Central memory CD4-positive, alpha-beta T cell (primary cell): ENCODE measurements at regions not wholly inside any gene's neighbourhood (a gene's known extent, or its start where the extent isn't known, plus 50 kb on each side); places are given as distances from the start of the nearest gene placed in this dataset.

ENCODE experiments used
- DNase-seq: peaks from one replicate; pipeline ENCODE4 v3.0.0; 2022

DNA sequence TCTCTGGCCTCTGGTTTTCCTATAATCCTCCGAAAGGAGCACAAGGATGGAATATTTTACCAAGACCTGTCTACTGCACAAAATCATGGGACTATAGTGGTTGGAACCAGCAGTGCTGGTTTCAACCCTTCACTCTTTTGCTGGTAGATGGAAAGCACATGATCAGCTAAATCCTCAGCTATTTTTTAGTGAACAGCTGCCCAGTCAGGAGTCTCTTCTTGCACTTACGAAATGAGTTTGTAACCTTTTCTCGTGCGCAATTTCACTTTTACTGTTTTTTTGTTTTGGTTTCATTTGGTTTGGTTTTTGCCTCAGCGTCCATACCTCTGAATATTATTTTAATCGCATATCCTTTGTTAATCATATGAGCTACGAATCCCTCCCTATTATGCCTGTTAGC is 418.5 kb upstream of the CPEB2 start:
- no peak for DNase-seq

DNA sequence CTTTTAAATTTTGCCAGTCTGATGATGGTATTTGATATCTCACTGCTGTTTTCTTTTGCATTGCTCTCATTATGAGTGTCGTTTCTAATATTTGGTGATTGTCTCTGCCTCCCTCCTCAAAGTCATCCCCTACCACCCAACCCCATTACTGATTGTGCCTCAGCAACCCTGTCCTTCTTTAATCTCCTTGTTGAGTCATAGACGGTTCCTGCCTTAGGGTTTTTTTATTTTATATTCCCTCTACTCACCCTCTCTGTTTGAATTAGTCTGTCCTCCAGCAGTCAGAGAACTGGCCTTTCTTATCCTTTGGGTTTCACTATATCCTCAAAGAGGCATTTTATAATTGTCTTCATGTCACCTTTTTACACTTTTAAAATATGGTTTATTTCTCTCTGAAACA is 409.3 kb upstream of the CPEB2 start:
- DNase-seq, result no peak

DNA sequence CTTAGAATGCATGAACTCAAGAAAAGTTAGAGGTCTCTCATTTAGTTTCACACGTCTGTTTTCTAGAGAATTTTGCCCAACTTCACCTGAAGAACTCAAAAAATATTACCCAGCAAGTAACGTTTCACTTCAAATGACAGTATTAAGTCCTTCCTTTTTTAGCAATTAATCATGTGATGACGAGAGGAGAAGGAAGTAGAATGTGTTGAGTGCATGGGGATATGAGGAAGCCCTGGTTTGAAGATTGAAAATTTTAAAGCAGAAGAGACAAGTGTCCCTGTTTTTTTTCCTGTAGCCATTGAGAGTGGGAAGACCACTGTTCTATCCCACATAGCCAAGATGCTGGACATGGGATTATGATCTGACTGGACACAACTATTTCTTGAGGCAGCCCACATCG is 406.3 kb upstream of the CPEB2 start:
- no peak for DNase-seq

DNA sequence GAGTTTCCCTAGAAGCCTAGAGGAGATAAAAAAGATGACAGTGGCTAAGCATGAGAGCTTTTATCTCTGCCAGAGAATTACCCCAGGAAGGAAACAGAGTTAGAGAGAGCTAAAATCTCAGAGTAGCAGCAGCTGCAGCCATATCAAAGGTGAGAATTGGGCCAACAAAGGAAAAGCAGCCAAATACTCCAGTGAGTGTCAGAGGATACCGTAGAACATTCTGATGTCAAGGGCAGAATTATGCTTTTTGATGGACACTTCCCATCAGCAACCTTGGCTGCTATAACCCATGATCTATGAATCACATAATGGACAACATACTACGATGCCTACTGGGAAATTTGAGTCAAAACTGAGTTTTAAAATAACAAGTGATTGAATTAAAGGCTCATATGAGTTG is 405.8 kb upstream of the CPEB2 start:
- no peak for DNase-seq

DNA sequence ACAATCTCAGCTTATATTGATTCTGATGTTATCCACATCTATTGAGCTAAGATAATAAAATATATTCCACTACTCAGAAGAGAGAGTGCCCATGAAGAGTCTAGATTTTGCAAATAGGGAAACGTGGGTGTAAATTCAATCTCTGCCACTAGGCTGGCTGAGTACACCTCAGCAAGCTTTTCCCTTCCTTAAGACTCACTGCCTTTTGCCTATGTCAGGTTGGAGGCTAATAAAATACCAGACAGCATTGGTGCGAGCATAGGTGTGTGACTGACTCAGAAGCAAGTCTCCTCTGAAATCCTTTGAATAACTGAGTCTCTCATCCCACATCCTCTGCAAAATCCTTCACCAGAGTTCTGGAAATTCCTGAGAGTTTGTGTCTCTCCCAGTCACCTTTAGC is 405.4 kb upstream of the CPEB2 start:
- DNase-seq, result no peak

DNA sequence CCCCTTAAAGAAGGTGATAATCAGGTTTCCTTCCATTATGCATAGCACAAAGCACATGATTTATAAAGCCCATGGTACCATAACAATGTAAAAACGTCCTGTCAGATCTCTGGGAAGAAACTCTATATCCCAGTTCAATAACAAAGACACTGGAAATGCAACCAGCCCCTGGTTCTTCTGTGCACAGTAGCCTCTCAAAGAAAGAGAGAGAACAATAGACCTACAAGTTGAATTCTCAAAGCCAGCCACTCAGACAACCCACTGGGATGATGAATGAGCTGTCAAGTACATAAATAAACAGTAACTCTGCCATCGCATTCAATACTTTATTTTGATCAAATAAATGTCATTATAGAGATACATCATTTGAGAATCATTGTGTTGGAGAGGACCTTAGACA is 400.1 kb upstream of the CPEB2 start:
- DNase-seq, result no peak

DNA sequence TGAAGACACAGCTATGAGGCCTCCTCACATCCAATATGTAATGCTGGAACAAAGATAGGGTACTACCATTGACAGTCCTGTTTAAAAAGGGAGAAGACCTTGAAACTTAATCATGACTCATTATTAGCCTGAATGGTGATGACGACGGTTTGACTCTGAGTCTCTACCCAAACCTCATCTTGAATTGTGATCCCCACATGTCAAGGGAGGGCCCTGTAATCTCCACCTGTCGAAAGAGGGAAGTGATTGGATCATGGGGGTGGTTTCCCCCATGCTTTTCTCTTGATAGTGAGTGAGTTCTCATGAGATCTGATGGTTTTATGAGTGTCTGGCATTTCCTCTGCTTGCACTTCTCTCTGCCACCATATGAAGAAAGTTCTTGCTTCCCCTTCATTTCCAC is 395.3 kb upstream of the CPEB2 start:
- no peak for DNase-seq

DNA sequence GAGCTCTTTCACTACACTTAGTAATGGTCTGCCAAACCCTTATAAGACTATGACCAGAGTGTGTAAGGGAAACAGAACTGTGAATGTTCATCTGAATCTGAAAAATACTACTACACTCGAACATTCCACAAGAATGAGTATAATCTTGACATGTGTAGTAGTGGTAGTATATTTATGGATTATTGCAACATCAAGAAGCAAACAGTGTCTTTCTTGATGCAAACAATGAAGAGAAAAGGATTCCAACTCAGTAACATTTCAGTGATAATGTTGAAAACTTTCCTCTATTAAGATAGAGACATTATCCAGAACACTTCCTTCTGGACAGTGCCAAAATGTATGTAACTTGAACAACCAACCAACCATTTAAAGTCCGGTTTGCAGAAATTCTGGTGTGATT is 394.7 kb upstream of the CPEB2 start:
- no peak for DNase-seq

DNA sequence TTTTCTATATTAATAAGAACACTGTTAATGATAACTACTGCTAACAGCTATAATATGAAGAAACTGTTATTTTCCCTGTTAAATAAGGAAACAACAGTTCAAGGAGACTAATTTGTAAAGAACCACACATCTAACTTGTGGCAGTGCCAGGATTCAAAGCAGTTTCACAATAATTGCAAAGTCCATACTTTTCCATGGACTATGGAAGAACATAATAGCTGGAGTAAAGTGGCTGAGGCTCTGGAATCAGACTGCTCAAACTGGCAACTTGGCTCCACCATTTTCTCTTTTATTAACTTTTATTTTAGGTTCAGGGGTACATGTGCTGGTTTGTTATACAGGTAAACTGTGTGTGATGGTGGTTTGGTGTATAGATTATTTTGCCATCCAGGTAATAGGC is 393.7 kb upstream of the CPEB2 start:
- DNase-seq, result no peak

DNA sequence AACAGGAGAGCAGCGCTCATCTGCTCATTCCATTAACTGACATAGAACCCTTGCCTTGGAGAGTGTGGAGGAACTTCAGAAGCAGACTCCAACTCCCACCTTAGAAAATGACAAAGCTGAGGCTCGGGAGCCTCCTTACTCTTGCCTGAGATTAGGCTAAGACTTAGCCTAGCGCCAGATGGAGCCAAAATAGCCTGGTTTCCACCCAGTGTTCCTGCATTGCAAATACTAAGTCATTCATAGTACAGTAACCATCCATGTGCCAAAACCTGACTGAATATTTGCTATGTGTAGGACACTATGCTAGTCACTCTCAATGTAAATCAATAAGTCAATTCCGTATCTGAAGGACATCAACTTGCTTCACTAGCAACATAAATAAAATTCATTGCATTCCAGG is 387.4 kb upstream of the CPEB2 start:
- no peak for DNase-seq

DNA sequence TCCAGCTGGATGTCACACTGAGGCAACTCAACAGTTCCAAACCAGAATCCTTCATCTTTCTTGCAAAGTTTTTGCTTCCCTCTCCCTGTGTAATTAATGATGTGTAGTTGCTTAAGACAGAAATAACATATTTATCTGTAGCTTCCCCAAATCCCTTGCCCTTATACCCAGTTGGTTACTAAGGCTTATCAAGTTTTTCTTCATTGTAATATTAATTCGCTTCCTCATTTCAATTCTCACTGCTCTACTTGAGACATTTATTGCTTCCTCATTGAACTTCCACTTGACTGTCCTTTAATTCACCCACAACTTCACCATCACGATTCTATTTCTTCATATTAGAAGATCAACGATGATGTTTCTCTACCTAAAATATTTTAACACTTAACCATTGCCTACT is 386.6 kb upstream of the CPEB2 start:
- DNase-seq, result no peak

DNA sequence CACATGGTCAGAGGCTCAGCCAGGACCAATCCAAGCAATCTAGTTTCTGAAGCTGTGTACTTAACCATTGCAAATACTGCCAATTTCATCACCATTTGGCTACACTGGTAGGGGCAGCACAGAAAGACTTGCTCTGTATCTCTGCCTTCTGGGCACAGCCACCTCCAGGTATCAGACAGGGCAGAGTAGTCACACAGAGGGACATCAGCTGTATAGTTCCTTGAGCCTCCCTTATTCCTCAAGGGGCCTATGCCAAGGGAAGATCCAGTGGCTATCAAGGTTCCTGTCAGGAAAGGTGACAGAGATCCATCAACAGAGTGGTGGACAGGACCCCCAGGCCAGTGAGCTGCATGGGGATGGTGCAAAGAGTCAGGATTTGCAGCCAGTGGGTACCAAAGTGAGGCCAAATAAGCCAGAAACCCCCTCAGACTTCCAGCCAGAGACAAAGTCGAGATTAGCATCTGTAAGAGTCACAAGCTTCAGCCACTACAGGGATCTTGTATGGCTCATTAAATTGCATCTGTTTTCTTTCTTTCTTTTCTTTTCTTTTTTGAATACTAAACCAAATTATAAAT is 381.6 kb upstream of the CPEB2 start:
- no peak for DNase-seq

DNA sequence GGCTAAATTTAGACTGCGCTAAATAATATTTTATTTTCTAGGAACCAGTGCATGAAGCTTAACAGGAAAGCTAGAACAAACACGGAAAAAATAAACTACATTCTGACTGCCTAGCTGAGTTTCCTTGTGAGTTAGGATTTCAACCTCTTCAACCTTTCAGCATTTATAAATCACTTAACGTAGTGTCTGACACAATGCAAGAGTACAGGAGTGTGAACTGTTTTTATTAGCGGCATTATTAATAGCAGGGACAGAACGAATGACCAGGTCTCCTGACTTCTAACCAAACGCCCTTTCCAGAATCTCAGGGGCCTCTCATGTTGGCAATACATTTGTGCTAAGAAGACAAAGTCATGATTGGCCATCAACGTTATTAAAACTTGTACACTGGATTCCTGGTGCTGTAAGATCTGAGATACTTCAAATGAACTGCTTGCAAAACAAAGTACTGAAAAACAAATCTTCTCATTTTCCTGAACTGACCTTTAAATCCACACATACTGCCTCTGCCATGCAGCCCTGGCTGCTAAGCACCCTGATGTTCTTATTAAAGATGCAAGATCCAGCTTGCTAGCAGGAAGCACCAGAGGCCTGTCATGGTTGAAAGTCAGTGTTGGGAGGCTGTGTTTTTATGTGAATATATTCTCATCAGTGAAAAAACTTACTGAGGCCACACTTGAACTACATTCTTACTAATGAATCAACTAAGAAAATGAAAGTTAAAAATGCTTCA is 380.4 kb upstream of the CPEB2 start:
- no peak for DNase-seq

DNA sequence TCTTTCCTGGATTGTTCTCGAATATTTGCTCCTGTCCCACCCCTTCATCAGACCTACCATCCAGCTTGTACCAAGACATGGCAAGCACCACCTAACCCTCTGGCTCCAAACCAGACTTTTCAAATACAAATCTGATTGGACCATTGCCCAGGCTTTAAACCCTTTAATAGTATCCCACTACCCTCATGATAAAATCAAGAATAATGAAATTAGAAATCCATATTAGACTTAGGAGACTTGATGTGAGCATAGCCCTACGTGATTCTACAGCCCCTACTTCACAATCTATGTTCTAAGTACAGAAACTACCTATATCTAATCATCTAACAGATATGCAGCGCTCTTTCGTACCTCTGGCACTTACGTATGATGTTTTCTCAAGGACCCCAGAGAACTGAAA is 375.2 kb upstream of the CPEB2 start:
- no peak for DNase-seq

DNA sequence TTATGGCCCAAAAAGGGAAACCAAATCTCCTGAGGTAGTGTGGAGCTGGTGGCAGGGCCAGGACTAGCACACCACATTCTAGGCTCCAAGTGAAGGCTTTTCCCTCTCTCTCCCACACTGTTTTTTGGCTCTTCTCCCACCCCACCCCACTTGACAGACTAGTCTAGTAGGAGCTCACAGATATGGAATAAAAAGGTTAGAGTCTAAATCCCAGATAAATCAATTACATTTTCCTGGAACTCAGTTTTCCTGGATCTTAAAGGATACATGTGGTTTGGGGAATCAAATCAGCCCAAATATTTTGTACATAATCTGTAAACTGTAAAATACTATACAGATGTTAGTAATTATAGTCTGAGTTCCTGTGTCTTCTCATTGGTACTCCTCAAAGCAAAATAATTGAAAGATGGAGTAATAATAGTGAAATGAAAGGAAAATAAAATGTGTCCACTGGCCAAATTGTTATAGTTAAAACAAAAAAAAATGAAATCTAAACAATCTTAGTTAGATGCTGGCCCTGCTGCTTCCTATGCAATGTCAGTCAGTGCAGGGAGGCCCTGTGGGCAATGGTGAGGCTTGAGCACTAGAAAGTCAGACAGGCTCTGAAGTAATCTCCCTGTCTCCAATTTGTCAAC is 370.4 kb upstream of the CPEB2 start:
- DNase-seq, result no peak

DNA sequence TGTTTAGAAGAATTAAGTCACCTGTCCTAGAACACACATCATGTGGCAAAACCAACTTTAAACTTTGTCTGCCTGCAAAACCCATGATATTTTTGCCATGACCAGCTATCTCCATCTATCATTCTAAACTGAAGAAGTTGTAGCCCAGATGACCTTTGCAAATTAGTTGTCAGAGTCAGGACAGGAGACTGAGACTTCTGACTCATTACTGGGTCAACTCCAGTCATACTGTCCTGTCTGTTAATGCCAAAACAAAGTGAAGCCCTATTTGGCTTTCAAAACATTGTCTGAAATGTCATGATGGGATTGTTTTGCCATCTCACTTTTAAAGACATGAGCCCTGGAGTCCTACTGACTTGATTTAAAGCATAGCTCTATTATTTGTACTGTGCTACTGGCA is 365.7 kb upstream of the CPEB2 start:
- DNase-seq, result no peak

DNA sequence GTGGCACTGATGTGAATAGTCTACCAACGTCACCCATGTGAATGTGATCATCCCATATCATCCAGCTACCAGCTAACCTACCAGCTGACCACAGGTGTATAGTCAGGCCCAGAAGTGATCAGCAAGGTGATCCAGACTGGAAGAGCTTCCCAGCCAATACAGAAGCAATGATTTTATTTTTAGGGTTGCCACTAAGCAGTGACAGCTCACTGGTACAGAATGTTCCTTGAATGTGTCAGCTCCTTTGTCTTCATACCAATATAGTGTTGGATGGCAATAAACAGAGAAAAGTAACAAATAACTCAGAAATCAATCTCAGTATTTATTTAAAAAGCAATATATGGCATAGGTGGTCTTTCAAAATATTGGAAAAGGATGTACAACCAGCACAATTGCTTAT is 361.8 kb upstream of the CPEB2 start:
- DNase-seq, result no peak

DNA sequence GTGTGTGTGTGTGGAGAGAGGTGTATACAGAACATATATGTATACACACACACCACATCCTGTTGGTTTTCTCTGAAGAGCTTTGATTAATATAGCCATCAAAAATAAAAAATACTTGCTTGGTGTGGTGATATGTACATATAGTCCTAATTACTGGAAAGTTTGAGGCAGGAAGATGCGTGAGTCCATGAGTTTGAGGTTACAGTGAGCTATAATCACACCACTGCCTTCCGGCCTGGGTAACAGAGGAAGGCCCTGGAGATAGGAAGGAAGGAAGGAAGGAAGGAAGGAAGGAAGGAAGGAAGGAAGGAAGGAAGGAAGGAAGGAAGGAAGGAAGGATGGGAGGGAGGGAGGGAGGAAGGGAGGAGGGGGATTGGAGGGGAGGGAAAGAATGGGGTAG is 360.4 kb upstream of the CPEB2 start:
- no peak for DNase-seq

DNA sequence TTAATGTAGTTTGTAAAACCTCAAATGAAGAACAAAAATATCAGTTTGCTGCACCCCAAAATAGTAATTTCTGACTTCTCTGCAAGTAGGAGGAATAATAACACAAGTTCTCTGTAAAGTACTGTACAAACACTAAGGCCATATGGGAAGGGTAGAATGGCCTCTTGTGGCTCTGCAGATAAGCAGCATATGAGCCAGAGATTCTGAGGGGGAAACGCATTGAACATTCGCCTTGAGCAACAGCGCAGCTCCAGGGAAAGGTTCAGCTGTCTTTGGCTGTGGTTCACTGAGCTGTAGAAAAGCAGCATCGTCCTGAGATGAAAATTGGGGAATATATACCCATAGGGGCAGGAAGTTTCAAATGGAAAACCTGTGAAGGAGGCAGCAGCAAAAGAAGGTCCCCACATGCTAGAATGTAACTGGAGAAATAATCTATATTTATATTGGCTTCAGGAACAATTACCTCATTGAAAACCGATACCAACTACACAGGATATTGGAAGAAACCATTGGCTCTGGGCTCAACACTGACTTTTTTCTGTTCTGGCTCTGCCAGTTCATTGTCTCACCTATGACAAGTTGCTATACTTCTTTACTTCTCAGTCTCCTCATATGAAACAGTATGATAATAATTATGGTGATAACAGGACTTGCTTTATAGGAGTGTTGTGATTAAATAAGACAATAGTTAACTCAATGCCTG is 357.6 kb upstream of the CPEB2 start:
- DNase-seq, result no peak

DNA sequence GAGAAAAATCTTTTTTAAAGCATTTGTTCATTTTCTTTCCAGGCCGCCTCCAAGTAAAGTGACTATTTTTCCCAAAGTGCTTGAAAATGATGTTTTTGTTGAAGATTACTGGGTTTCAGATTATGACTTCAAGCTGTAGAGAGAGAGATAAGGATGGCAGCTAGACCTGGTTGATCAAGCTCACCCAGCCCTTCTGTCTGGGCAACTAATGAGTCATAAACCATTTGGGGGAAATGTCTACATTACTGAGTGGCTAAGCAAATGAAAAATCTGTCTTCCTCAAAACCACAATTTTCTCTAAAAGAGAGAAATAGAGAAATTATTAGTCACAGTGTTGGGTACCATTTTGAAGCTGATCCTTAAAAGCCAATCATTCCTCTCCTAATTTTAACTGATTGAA is 355.4 kb upstream of the CPEB2 start:
- no peak for DNase-seq

DNA sequence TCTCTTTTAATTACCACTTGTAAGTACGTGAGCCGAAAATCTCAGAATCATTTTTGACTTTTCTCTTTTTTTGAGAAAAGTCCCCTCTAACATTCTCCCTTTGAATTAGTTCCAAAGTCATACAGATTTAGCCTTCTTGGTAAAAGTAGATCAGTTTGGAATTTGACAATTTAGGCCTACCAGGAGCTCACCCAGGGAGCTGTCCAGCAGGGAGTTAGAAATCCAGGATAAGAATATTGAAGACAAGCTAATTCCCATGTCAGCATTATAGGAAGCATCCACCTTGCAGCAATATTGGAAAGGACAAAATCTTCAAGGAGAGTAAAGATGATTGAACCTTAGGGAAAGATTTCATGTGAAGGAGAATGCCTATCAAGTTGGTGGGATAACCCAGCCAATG is 352.2 kb upstream of the CPEB2 start:
- DNase-seq, result no peak

DNA sequence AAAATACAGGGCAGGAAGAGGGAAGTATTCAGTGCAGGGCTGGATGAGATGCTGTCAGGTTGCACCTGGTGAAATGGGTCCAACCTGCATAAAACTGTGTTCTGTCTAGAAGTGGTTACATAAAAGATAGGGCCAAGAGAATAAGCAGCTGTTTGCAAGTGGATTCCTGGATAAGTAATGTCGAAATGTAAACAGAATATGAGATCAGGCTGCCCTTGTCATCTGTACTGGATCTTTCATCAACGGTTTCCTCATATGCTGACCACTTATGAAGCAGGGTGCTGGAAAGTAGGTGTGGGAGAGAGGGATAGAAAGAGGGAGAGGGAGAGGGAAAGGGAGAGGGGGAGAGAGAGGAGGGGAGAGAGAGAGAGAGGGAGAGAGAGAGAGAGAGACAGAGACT is 349.8 kb upstream of the CPEB2 start:
- no peak for DNase-seq

DNA sequence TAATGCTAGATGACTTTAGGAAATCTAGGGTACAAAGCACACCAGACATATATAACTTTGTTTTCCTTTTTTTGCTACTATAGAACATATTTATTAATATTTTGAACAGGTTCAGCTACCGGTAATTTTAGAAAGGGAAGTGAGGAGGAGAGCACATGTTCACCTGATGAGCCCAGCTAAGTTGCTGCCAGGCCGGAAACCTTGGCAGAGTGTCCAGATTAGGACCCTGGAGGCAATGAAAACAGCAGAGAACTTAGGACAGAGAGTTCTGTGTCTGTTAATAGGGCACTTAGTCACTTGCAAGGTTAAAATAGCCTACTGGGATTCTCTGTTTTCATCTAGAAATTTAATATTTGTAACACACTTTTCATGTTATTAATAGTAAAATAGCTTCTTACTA is 348.9 kb upstream of the CPEB2 start:
- no peak for DNase-seq

DNA sequence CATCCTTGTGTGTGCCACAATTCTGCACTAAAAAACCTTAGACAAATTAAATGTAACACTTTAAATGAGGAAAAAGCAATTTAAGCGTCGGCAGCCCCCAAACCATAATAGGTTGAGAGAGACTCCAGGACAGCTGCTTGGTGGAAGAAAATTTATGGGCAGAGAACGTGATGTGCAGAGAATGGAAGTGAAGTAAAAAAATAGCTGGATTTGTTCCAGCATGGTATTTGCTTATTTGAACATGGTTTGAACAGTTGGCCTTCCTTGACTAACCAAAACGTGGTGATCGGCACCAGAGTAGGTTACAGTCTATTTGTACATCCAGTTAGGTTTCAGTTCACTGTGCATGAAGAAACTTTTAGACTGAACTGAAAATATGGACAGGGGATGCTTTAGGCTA is 343.0 kb upstream of the CPEB2 start:
- no peak for DNase-seq
